ENCODE measurements at regions not wholly inside any gene's neighbourhood (a gene's known extent, or its start where the extent isn't known, plus 50 kb on each side); places are given as distances from the start of the nearest gene placed in this dataset.

GRCh38 chr1:186775881-186776560 lies 52.7 kb upstream of the PLA2G4A start:
- TF ChIP-seq NFRKB (IDR thresholded peaks at IDR 0.05) (no peak), SP1 (IDR thresholded peaks at IDR 0.05) (no peak), TARDBP (IDR thresholded peaks at IDR 0.05) (no peak), ZNF384 (IDR thresholded peaks at IDR 0.05) (no peak)
- TF ChIP-seq, protein P1, sequence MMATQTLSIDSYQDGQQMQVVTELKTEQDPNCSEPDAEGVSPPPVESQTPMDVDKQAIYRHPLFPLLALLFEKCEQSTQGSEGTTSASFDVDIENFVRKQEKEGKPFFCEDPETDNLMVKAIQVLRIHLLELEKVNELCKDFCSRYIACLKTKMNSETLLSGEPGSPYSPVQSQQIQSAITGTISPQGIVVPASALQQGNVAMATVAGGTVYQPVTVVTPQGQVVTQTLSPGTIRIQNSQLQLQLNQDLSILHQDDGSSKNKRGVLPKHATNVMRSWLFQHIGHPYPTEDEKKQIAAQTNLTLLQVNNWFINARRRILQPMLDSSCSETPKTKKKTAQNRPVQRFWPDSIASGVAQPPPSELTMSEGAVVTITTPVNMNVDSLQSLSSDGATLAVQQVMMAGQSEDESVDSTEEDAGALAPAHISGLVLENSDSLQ (IDR thresholded peaks at IDR 0.05) = no peak
